Neural progenitor cell (in vitro differentiated cells): ENCODE measurements at regions not wholly inside any gene's neighbourhood (a gene's known extent, or its start where the extent isn't known, plus 50 kb on each side); places are given as distances from the start of the nearest gene placed in this dataset.

Experiments used
- DNase-seq: peaks from one replicate; pipeline ENCODE4 v3.0.0-alpha.2; 2016; ENCODE audit warnings: low spot score
- H2AFZ ChIP-seq: fragments of 200-600 bp; sonication (generic); replicated peaks from 2 replicates; pipeline ENCODE4 v1.6.1; 2016; ENCODE audit warnings: antibody characterized with exemption
- H3F3A ChIP-seq: fragments of 200-600 bp; sonication (generic); 2 replicates; pipeline ENCODE4 v1.6.1; 2016; ENCODE audit warnings: antibody characterized with exemption, low read depth
- H3K27ac ChIP-seq: fragments of 200-600 bp; sonication (generic); 2 replicates; pipeline ENCODE4 v1.5.1; 2016; ENCODE audit warnings: mild to moderate bottlenecking
- H3K27me3 ChIP-seq: fragments of 200-600 bp; sonication (generic); 2 replicates; pipeline ENCODE4 v1.6.1; 2016; ENCODE audit warnings: mild to moderate bottlenecking, moderate library complexity
- H3K36me3 ChIP-seq: fragments of 200-600 bp; sonication (generic); 2 replicates; pipeline ENCODE4 v1.5.1; 2016
- H3K4me1 ChIP-seq: fragments of 200-600 bp; sonication (generic); 2 replicates; pipeline ENCODE4 v1.6.1; 2016; ENCODE audit warnings: mixed run types
- H3K4me2 ChIP-seq: fragments of 200-600 bp; sonication (generic); 2 replicates; pipeline ENCODE4 v1.6.1; 2016
- H3K4me3 ChIP-seq: fragments of 200-600 bp; sonication (generic); 2 replicates; pipeline ENCODE4 v1.5.1; 2016
- H3K79me2 ChIP-seq: fragments of 200-600 bp; sonication (generic); 2 replicates; pipeline ENCODE4 v1.6.1; 2016; ENCODE audit warnings: low read depth
- H3K9ac ChIP-seq: fragments of 200-600 bp; sonication (generic); 2 replicates; pipeline ENCODE4 v1.6.1; 2016
- H3K9me3 ChIP-seq: fragments of 200-600 bp; sonication (generic); 2 replicates; pipeline ENCODE4 v1.5.1; 2016; ENCODE audit warnings: low read depth
- H4K20me1 ChIP-seq: fragments of 200-600 bp; sonication (generic); 2 replicates; pipeline ENCODE4 v1.6.1; 2016; ENCODE audit warnings: low read depth
- H3K27ac Mint-ChIP-seq: 3 replicates; pipeline ENCODE4 v1.8.0; 2021; ENCODE audit warnings: mixed read lengths
- H3K27me3 Mint-ChIP-seq: 2 replicates; pipeline ENCODE4 v1.8.0; 2022; ENCODE audit warnings: low read depth, mild to moderate bottlenecking, inconsistent platforms, moderate library complexity, mixed read lengths; ENCODE audit not compliant: insufficient read depth
- H3K36me3 Mint-ChIP-seq: 3 replicates; pipeline ENCODE4 v1.8.0; 2021; ENCODE audit warnings: mixed read lengths
- H3K4me1 Mint-ChIP-seq: 3 replicates; pipeline ENCODE4 v1.8.0; 2021; ENCODE audit warnings: mixed read lengths
- H3K4me3 Mint-ChIP-seq: 3 replicates; pipeline ENCODE4 v1.8.0; 2021; ENCODE audit warnings: mild to moderate bottlenecking, moderate library complexity, mixed read lengths
- H3K9me3 Mint-ChIP-seq: 3 replicates; pipeline ENCODE4 v1.8.0; 2020; ENCODE audit warnings: mixed read lengths
- EZH2 ChIP-seq: fragments of 200-600 bp; sonication (generic); IDR thresholded peaks from 2 replicates; pipeline ENCODE4 v1.6.1; 2017; ENCODE audit warnings: antibody characterized with exemption, mild to moderate bottlenecking, moderate library complexity
- EZH2phosphoT487 ChIP-seq: fragments of 200-600 bp; sonication (generic); IDR thresholded peaks from 2 replicates; pipeline ENCODE4 v1.6.1; 2017; ENCODE audit warnings: antibody characterized with exemption
- TF ChIP-seq, protein P1 (sequence below): fragments of 200-600 bp; sonication (generic); IDR thresholded peaks from 2 replicates; pipeline ENCODE4 v1.5.1; 2017; ENCODE audit warnings: antibody characterized with exemption, mild to moderate bottlenecking

DNA sequence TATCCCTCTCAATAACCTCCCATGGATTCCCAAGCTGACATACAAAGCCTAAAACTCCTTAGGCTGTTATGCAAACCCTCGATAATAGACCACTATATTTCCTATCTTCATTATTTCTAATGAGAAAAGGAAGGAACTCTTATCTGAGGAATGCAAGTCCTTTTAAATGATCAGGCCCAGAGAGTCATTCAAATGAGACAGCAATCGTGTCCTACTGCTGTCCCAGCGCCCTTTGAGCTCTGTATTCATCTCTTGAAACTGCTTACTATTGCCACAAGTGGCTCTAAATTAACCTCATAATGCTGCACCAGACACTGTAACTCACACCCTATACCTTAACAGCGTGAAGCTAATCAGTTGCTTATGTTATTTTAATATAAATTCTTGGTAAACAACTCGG, 182.1 kb upstream of the NAMPT start:
- Histone ChIP-seq H3F3A (no peaks in the 10 kb centered on the region), H3K4me1 (peaks cover 14% of the 10 kb centered on the region), H3K27ac (no peak overlapping the region), H3K36me3 (no peaks in the 10 kb centered on the region), H2AFZ (no peak overlapping the region), H3K27me3 (no peaks in the 10 kb centered on the region), H3K4me2 (no peak overlapping the region), H4K20me1 (no peaks in the 10 kb centered on the region), H3K9ac (no peak overlapping the region), H3K9me3 (no peaks in the 10 kb centered on the region), H3K4me3 (no peak overlapping the region), H3K79me2 (no peaks in the 10 kb centered on the region)
- TF ChIP-seq, protein P1, sequence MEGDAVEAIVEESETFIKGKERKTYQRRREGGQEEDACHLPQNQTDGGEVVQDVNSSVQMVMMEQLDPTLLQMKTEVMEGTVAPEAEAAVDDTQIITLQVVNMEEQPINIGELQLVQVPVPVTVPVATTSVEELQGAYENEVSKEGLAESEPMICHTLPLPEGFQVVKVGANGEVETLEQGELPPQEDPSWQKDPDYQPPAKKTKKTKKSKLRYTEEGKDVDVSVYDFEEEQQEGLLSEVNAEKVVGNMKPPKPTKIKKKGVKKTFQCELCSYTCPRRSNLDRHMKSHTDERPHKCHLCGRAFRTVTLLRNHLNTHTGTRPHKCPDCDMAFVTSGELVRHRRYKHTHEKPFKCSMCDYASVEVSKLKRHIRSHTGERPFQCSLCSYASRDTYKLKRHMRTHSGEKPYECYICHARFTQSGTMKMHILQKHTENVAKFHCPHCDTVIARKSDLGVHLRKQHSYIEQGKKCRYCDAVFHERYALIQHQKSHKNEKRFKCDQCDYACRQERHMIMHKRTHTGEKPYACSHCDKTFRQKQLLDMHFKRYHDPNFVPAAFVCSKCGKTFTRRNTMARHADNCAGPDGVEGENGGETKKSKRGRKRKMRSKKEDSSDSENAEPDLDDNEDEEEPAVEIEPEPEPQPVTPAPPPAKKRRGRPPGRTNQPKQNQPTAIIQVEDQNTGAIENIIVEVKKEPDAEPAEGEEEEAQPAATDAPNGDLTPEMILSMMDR, result no peak
- TF ChIP-seq EZH2phosphoT487, result no peak
- no peak for TF ChIP-seq EZH2
- DNase-seq, result no peak
- no peaks in the 10 kb centered on the region for H3K36me3 Mint-ChIP-seq
- no peak overlapping the region for H3K4me3 Mint-ChIP-seq
- no peak overlapping the region for H3K27ac Mint-ChIP-seq
- H3K4me1 Mint-ChIP-seq, result peaks cover 8% of the 10 kb centered on the region
- H3K9me3 Mint-ChIP-seq, result no peaks in the 10 kb centered on the region
- no peaks in the 10 kb centered on the region for H3K27me3 Mint-ChIP-seq

GRCh38 chr7:106465704-106466468, 181.1 kb upstream of the NAMPT start:
- Mint-ChIP-seq H3K27me3 (no peaks in the 10 kb centered on the region), H3K4me1 (peaks cover 8% of the 10 kb centered on the region), H3K36me3 (no peaks in the 10 kb centered on the region), H3K9me3 (no peaks in the 10 kb centered on the region), H3K27ac (no peak overlapping the region), H3K4me3 (no peak overlapping the region)
- no peak overlapping the region for H3K4me2 ChIP-seq
- no peaks in the 10 kb centered on the region for H3K36me3 ChIP-seq
- H3F3A ChIP-seq, result no peaks in the 10 kb centered on the region
- H4K20me1 ChIP-seq, result no peaks in the 10 kb centered on the region
- H2AFZ ChIP-seq, result no peak overlapping the region
- H3K4me1 ChIP-seq, result peaks cover 14% of the 10 kb centered on the region
- H3K4me3 ChIP-seq, result no peak overlapping the region
- no peak for DNase-seq
- H3K79me2 ChIP-seq, result no peaks in the 10 kb centered on the region
- H3K27me3 ChIP-seq, result no peaks in the 10 kb centered on the region
- no peaks in the 10 kb centered on the region for H3K9me3 ChIP-seq
- no peak overlapping the region for H3K9ac ChIP-seq
- H3K27ac ChIP-seq, result no peak overlapping the region
- TF ChIP-seq, protein P1, result no peak
- TF ChIP-seq EZH2 (no peak), EZH2phosphoT487 (no peak)

DNA sequence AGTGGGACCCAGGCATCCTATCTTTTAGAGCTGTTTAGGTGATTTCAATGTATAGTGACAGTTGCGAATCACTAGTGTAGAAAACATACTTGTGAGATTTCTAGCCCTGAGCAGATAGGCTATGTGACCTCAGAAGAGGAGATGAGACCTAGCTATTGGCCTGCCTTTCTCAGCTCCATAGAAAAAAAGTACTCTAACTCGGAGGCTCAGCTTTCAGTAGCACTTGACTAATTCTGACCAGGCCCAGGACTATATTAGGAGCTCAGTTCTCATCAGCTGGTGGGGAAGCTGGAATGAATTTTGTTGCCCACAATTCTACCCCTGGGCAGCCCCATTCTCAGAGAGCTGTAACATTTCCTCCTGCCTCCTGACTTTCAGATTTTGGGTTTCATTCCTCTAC, 179.9 kb upstream of the NAMPT start:
- H4K20me1 ChIP-seq, result no peaks in the 10 kb centered on the region
- H2AFZ ChIP-seq, result no peak overlapping the region
- peaks cover 14% of the 10 kb centered on the region for H3K4me1 ChIP-seq
- Mint-ChIP-seq H3K9me3 (peaks cover 4% of the 10 kb centered on the region), H3K36me3 (no peaks in the 10 kb centered on the region), H3K27ac (no peak overlapping the region), H3K27me3 (no peaks in the 10 kb centered on the region), H3K4me1 (peaks cover 8% of the 10 kb centered on the region), H3K4me3 (no peak overlapping the region)
- DNase-seq, result no peak
- no peak overlapping the region for H3K9ac ChIP-seq
- no peaks in the 10 kb centered on the region for H3F3A ChIP-seq
- H3K27me3 ChIP-seq, result no peaks in the 10 kb centered on the region
- H3K4me2 ChIP-seq, result no peak overlapping the region
- no peaks in the 10 kb centered on the region for H3K36me3 ChIP-seq
- no peaks in the 10 kb centered on the region for H3K9me3 ChIP-seq
- H3K79me2 ChIP-seq, result no peaks in the 10 kb centered on the region
- H3K4me3 ChIP-seq, result no peak overlapping the region
- H3K27ac ChIP-seq, result no peak overlapping the region
- TF ChIP-seq EZH2 (no peak), EZH2phosphoT487 (no peak)
- TF ChIP-seq, protein P1, result no peak
